IPS DF 4.7 (cell line): ENCODE measurements at regions not wholly inside any gene's neighbourhood (a gene's known extent, or its start where the extent isn't known, plus 50 kb on each side); places are given as distances from the start of the nearest gene placed in this dataset.
A peak's percentile ranks its signal among the peaks of the same experiment; 100 is the strongest.

Experiments
- DNase-seq: peaks from one replicate; pipeline ENCODE4 v3.0.0-alpha.2; 2013; ENCODE audit warnings: low spot score; ENCODE audit errors: extremely low read depth

DNA sequence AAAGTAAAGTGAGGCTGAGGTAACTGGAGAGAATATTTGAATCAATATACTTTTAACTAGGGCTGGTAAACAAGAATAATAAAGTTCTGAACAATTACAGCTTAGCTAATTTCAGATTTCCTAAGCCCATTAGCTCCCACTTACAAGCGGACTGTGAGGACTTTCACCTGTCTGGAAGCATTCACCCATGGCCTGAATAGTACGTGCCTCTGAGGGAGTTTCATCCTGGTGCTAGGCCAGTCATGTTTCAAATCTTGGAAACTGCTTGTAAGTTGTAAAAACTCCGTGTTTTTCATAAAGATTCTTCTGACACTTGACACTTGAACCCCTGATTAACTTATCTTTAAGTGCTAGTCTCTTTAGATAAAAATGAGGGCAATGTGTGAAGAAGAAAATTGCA lies 975.2 kb upstream of the GHITM start:
- no peak for DNase-seq

DNA sequence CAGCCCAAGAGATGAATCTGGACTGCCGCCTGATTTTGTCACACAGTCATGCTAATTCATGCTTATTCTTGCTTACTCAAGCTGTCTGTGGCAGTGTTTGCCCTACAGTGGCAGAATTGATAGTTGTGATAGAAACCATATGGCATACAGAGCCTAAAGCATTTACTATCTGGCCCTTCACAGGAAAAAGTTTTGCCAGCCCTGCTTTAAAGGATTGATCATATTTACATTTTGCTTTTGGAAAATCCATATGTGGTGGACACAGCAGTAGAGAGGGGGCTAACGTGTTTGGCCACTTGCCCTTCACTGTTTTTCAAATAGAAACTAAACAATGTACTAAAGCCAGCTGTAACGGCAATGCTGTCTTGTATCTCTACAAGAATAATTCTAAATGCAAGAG lies 974.0 kb upstream of the GHITM start:
- no peak for DNase-seq

DNA sequence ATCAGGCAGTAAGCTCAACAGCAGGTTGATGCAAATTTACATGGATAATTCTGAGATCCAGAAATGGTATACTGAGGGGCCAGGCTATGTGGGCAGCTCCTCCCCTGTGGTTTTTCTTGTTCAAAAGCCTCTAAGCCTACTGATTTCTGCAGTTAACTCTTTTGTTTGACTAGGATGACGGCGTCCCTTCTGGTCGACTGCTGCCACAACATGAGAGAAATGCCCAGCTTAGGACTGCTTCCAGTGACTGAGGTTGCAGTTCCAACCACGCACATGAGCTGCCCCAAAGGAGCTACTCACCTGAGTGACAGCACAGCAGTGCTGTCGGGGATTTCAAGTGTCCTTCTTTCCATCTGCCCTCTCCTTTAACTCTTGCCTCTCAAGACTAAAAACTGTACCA lies 973.0 kb upstream of the GHITM start:
- peak; percentile 49 for DNase-seq

DNA sequence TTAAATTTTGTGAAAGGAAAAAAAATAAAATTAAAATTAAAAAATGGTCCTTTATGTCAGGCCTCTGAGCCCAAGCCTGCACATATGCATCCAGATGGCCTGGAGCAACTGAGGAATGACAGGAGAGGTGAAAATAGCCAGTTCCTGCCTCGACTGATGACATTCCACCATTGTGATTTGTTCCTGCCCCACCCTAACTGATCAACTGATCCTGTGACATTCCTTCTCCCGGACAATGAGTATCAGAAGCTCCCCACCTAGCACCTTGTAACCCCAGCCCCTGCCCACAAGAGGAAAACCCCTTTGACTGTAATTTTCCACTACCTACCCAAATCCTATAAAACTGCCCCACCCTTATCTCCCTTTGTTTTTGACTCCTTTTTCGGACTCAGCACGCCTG lies 972.2 kb upstream of the GHITM start:
- no peak for DNase-seq

DNA sequence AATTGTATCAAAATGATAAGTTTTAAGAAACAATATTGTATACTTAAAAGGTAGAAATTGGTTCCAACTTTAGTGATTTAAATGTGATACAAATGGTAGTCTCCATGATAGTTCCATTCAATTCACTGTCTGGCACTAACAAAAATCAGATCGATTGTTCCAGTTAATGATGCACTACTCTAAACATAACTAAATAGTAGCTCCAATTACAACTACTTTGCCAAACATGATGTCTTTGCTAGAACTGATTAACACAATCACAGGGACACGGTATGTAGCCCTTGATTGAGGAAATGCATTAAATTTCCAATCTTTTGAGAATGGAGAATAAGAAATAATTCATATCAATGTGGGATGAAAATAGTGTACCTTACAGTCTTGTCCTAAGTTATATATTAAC lies 962.4 kb upstream of the GHITM start:
- no peak for DNase-seq

DNA sequence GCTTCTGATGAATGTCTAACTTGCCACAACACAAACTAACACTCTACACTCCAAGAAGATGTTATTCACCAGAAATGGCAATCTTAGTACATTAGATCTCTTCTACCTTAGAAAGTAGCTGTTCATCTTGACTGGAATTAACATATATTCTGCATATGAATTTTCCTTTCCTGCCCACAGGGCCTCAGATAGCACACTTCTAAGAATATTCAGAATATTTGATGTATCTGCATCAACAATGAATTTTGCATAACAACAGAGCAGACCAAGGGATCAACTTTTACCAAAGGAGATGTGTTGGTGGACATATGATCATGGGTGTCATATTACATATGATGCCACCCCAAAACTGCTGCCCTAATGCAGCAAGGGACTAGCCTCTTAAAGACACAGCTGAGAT lies 960.8 kb upstream of the GHITM start:
- no peak for DNase-seq

DNA sequence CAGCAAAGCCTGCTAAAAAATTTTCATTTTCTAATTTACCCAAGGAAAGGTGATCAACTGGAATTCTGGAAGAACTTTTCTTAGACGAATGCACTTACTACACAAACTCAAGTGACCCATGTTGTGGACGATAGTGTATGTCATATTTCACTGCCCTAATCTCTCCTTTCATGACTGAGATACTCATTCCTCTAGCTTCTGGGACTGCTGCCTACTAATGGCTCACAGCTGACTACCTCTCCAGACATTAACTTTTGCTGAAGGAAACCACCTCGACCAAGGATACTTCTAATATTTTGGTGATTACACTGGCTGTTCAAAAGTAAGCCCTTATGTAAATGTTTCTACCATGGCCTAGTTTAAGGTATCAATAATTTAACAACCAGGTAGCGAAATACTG lies 959.9 kb upstream of the GHITM start:
- DNase-seq = no peak

DNA sequence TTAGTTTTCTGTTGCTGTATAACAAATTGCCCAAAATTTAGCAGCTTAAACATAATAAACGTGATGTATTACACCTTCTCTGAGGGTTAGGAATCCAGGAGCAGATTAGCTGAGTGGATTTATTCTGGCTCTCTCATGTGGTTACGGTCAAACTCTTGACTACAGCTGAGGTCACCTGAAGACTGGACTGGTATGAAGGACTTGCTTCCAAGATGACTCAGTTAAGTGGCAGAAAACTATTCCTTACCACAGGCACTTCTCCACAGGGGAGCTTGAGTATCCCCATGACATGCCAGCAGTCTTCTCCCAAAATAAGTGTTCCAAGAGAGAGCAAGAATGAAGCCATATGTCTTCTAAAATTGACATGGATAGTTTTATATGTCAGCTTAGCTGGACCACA lies 957.2 kb upstream of the GHITM start:
- DNase-seq = no peak

DNA sequence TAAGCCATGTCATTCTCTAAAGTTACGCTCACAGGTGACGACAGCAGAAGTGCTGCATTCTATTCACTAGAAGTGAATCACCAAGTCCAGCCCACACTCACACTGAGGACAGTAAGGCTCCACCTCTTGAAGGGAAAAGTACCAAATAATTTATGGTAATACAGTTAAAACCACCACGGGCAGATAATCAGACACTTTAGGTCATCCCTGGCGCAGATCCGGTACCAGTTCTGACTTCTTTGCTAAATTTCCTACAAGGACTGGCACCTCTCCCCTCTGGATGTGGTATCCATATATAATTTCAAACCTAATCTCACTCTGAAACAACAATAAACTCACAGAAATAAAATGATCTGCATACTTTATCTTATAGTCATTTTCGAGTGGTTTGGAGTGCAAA lies 954.7 kb upstream of the GHITM start:
- DNase-seq = no peak

DNA sequence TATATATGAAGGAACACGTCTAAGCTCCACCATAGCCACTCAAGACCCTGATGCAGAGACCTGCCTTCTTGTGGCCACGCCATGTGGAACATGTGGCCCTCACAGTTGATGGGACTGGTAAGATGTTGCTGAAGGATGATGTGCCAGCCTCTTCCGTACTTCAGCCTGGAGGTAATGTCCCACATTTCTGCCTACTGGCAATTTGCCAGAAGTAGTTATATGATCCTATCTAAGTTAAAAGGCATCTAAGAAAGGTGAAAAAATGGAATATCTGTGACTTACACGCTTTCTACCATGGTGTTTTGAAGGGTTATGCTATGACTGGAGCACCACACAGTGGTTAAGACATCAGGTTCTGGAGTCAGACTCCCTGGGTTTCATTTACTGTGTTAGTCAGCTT lies 948.7 kb upstream of the GHITM start:
- no peak for DNase-seq

DNA sequence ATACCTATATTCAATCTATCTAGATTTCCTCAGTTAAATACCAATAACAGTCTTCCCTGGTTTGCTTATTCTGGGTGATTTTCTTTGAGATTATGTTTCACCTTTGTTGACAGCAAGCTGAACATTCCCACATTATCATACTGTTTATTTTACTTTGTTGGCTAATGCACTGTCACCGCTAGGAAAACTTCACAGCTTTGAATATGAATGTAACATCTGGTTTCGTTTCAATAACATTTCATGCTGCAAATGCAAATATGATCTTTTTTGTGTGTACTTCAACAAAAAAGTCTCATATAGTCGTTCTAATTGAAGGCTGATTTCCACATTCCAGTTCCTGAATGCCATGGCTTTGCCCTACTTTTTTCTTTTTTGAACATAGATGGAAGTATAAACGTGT lies 946.3 kb upstream of the GHITM start:
- DNase-seq = no peak

DNA sequence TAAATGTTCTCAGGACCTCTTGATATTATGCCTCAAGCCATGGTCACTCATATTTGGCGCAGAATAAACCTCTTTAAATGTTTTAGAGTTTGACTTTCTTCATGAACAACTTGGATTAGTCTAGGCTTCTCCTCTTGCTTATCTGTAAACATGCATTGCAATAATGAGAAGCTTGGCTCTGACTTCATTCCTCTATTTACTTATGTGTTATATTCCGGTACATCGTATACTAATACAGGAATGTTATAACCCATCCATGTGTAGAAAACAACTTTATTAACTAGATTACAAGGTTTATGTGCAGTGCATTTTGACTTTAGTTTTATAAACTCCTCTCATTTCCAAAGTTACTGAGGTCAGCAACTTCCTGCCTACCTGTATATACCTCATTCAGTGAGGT lies 944.3 kb upstream of the GHITM start:
- DNase-seq = no peak

DNA sequence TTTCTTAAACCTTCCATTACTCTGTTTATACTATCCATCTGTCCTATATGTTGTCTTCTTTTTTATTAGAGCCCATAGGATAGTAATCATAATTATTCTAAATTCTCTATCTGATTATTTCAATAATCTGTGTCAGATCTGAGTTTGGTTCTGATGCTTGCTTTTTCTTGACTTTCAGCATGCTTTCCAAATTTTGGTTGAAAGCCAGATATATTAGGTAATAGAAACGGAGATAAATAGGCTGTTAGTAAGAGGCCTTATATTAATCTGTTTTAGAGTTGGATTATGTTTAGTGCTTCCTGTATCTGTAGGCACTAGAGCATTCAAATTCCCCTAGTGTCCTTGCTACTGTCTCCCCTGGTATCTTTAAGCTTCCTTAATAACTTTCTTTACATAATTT lies 939.9 kb upstream of the GHITM start:
- no peak for DNase-seq

DNA sequence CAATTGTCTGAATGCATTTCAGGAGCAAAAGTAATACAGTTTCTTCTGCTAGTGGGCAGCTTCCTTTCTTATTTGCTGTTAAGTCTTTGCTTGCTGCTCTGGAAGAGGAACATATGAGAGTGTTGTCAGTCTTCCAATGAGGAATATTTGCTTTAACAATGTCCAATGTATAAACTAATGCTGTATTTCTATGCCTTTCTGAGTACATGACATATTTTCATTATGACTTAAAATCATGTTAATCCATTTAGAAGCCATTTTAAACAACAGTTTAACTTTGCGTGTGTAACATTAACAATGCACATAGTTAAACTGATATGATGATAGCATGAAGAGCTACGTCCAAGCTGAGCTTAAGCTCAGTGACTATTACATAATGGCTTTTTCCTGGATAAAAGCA lies 933.4 kb upstream of the GHITM start:
- DNase-seq = no peak

DNA sequence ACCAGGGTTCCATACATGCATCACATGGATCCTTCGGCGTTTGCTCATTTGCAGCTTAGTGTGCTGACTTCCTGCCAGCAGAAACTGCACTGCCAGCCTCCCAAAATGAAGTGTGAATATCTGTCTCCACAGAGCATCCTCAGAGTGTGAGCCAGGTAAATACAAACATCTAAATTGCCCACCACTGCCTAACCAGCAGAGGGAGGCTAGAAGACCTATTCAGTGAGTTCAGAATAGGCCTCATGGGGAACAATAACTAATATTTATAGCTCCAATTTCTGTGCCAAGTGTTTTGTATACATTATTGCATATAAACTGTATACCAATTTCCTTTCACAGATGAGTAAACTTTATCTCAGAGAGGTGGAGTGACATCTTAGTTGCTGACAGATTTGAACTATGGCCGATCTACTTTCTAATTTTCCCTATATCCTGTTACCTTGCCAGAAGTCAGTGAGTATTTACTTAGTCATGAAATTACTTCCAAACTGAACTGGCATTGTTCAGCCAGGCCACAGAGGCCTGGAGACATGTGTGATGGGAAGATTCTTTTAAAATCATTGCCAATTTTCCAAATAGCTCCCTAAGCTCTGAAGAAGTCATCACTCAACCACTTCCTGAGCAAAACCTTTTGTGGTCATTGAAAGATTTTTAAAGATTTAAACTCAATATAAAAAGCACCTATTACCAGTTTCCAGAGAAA lies 926.5 kb upstream of the GHITM start:
- DNase-seq = no peak

DNA sequence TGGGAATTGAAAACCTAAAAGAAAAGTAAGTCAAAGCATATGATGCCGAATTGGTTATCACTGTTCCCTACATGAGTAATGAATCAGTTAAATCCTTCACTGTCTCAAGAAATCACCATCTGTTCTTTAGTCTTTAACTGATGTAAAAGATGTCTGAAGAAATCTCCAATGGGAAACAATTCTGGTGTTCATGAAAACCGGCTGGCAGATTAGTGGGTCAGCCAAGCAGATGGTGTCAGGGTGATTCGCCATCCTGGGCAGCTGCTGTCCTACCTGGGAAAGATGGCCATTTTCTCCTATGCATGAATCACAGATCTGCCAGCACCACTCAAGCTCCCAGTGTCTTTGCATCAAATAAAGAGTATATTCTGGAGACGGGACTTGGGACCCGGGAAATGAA lies 925.2 kb upstream of the GHITM start:
- DNase-seq = no peak

DNA sequence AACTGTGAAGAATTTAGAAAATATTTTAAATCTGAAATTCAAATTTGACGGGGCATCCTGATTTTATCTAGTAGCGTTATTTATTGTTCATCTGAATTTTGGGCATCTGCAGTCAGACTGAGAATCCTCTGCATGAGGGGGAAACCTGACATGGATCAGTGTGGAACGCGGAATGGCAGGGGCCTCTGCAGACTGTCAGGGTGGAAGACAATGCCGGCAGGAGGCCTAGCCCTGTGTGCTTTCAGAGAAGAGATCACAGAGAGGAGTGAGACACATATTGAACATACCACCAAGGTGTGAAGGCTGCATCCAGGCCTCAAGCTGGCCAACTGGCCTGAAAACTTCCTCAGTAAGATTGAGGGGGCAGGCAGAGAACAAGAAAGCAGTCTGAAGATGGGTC lies 921.1 kb upstream of the GHITM start:
- no peak for DNase-seq

DNA sequence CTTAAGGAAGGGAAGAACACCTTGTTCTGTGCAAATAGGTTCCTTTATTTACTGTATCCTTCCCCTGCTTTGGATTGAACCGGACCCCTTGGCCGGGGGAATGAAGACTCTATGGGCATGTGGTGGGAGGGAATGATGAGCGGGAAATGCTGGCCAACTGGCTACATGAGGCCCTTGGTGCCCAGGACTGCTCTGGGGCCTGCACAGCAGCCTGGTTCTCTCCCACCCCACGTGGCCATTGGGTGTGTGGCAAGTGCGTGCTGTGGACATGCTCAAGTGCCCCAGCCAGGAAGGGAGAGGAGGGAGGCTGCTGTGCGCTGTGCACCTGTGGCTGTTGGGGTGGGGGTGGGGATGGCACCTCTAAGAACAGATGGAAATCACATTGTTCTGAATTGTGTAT lies 917.0 kb upstream of the GHITM start:
- no peak for DNase-seq

DNA sequence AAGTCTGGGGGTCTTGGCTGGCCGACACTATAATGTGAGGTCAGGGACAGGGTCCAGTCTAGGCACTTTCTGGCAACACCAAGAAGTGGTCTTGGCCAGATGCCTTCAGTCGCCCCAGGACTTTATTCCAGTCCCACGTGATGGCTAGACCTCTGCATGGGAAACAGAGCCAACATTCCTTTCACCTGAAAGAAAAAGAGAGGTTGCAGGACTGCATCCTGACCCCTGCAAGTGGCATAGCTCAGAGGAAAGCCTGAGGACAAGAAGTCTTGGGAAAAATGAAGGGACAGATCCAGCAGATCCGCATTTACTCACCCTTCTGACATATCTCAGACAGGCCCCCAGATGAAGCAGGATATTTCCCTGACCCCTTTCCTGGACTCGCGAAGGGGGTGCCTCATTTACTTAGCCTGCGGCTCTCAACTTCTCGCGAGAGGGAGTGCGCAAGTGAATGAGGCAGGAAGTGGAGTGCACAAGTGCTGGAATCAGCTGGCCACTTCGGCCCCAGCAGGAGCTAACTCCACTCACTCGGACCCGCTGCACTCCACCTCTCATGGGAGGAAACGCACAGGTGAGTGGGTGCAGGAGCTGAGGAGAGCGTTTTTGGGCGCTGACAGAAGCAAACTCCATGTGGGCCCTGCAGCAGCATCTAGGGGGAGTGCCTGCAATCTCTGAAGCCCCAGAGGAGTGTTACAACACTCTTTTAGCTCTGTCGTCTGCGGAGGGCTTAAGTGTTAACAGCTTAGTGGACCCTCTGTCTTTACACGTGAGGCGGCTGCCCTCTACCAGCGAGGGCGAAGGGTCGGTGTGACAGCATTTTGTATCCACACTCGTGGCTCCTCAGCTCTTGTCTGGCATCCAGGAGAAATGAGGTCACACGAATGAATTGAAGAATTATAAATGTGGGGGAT lies 916.2 kb upstream of the GHITM start:
- DNase-seq = no peak

DNA sequence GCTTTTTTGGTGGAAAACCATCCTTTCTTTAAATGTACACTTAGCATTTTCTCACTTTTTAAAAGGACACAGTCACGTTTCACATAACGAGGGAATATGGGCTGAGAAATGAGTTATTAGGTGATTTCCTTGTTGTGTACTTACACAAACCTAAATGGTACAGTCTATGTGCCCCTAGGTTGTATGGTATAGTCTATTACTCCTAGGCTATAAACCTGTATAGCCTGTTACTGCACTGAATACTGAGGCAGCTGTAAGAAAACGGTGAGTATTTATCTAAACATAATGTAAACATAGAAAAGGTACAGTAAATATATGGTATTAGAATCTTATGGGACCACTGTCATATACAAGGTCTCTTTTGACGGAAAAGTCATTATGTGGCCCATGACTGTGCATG lies 913.5 kb upstream of the GHITM start:
- DNase-seq = no peak

DNA sequence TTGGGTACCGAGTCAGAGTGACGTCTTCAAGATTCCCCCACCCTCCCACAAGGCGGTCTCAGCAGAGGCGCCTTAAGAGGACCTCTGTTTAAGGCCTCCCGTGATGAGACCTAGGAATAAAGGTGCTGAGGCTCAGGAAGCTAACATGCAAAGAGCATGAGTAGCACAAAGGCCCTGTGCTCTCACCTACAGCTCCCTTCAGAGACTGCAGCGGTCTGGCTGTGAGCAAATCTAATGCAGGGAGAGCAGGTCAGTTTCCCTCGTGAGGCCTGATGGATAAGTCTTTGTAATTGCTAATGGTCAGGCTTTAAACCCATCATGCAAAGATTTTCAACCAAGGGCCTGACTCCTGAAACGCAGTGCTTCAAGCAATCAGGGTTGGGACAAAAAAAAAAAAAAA lies 909.3 kb upstream of the GHITM start:
- no peak for DNase-seq

DNA sequence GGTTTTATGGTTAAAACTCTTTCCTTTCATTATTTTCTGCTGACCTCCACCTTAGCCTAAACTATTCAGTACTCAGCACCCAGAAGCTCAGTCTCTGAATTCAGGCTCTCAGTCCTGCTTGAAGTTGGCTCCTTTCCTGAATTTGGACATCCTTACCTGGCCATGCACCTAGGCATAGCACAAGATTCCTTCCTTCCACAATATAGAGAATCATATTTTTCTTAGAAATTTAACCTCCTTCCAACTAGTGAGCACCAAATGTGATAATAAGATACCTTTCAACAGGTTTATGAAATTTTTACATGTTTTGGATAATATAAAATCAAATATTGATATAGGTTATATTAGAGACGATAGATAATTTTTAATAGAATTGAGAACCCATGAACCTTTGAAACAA lies 905.6 kb upstream of the GHITM start:
- DNase-seq = no peak

DNA sequence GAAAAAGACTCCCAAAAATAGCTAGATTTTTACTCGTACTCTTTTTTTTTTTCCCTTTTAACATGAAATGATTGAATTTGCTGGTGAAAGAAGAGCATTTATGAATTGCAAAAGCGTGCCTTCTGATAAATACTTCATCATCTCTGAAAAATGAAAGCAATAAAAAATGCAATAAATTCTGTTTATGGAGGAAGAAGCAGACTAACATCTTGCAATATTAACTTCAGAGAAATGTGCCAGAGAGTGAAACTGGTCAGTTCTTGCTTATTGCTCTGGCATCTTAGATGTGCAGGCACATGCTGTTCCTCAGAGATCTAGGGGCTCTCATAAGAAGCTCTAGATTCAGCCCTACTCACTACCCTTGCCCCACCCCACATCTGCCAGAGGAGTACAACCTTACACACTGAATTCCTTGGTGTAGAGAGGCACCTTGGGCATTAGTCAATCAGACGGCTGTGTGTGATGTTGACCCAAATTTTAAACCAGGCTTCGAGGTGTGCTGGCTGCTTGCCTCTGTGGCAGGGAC lies 891.1 kb upstream of the GHITM start:
- DNase-seq = no peak
